Panc1 (cell line): ENCODE measurements at regions not wholly inside any gene's neighbourhood (a gene's known extent, or its start where the extent isn't known, plus 50 kb on each side); places are given as distances from the start of the nearest gene placed in this dataset.

Experiments
- ATAC-seq: fragments of 200-7000 bp; cut with Tn5 transposase; 2 replicates; pipeline ENCODE4 v1.9.1; 2020; ENCODE audit warnings: mild to moderate bottlenecking, moderate library complexity
- BruUV-seq: library from RNA; stranded (reverse); fragments of 400-500 nt; replicated peaks from 2 replicates; lab custom pipeline; 2021; lab: Mats Ljungman, UMichigan
- CTCF ChIA-PET: fragments of 300-600 bp; sonication (Branson Sonifier 250); formaldehyde crosslinking; loops from one replicate; lab custom pipeline; 2022; ENCODE audit warnings: antibody characterized with exemption; lab: Charles Lee
- POLR2A ChIA-PET: fragments of 300-600 bp; sonication (Branson Sonifier 250); formaldehyde crosslinking; loops from one replicate; lab custom pipeline; 2022; ENCODE audit warnings: antibody characterized with exemption; lab: Charles Lee
- DNase-seq: peaks from one replicate; pipeline ENCODE4 v3.0.0-alpha.2; 2010; ENCODE audit warnings: low read depth, low spot score
- H3K27ac ChIP-seq: 2 replicates; pipeline ENCODE4 v1.5.1; 2011; ENCODE audit warnings: mild to moderate bottlenecking, low read length, inconsistent platforms
- H3K27me3 ChIP-seq: fragments of 200-500 bp; sonication (Bioruptor generic); 2 replicates; pipeline ENCODE4 v1.6.0; 2014; ENCODE audit warnings: low read length, inconsistent platforms; ENCODE audit not compliant: control insufficient read depth, insufficient read depth
- H3K36me3 ChIP-seq: fragments of 200-500 bp; sonication (Bioruptor generic); 2 replicates; pipeline ENCODE4 v1.5.1; 2014; ENCODE audit warnings: inconsistent platforms, mild to moderate bottlenecking, low read length, moderate library complexity; ENCODE audit not compliant: control insufficient read depth, insufficient read depth
- H3K4me1 ChIP-seq: 2 replicates; pipeline ENCODE4 v1.5.1; 2011; ENCODE audit warnings: inconsistent platforms, mild to moderate bottlenecking, low read length, moderate library complexity; ENCODE audit not compliant: control insufficient read depth, insufficient read depth
- H3K4me3 ChIP-seq, 2 experiments: 2 replicates each; pipeline ENCODE4 v1.5.1; 2011 to 2012; ENCODE audit warnings: low read depth in 2 of 2, low read length in 2 of 2, mild to moderate bottlenecking in 2 of 2, inconsistent platforms in 1 of 2, moderate library complexity in 1 of 2
- H3K9me3 ChIP-seq: fragments of 200-500 bp; sonication (Bioruptor generic); 2 replicates; pipeline ENCODE4 v1.5.1; 2014; ENCODE audit warnings: low read depth, mild to moderate bottlenecking, inconsistent platforms, low read length, moderate library complexity; ENCODE audit not compliant: control insufficient read depth, insufficient read depth
- POLR2AphosphoS5 ChIP-seq: IDR thresholded peaks from 2 replicates; pipeline ENCODE4 v1.6.1; 2012; ENCODE audit warnings: mild to moderate bottlenecking, low read depth, low read length, moderate library complexity
- REST ChIP-seq, 2 experiments: IDR thresholded peaks; 2 replicates each; pipeline ENCODE4 v1.6.1; 2011 to 2012; ENCODE audit warnings: low read depth in 2 of 2, control low read depth in 1 of 2, low read length in 1 of 2, mild to moderate bottlenecking in 1 of 2, moderate library complexity in 1 of 2; ENCODE audit not compliant: insufficient read depth in 1 of 2
- SIN3A ChIP-seq: IDR thresholded peaks from 2 replicates; pipeline ENCODE4 v1.6.1; 2012; ENCODE audit warnings: low read depth, mild to moderate bottlenecking, low read length, moderate library complexity, borderline replicate concordance; ENCODE audit not compliant: insufficient read depth
- TCF7L2 ChIP-seq: IDR thresholded peaks from 2 replicates; pipeline ENCODE4 v1.6.1; 2011; ENCODE audit warnings: mild to moderate bottlenecking, low read depth, low read length, inconsistent platforms
- in situ Hi-C: cut with HindIII; loops from 2 replicates; pipeline ENCODE4 v1.10.0; 2016; ENCODE audit warnings: low sequenced_read_pairs, low pct_unique_long_range_greater_than_20kb
- intact Hi-C: fragments of 100-400 bp; cut with micrococcal nuclease; formaldehyde crosslinking; loops from one replicate; pipeline ENCODE4 v1.10.0; 2022; ENCODE audit not compliant: unreplicated experiment
- TF ChIP-seq, protein P1 (sequence below): fragments of 450-650 bp; IDR thresholded peaks from 2 replicates; pipeline ENCODE4 v1.5.1; 2017; ENCODE audit warnings: mild to moderate bottlenecking

DNA sequence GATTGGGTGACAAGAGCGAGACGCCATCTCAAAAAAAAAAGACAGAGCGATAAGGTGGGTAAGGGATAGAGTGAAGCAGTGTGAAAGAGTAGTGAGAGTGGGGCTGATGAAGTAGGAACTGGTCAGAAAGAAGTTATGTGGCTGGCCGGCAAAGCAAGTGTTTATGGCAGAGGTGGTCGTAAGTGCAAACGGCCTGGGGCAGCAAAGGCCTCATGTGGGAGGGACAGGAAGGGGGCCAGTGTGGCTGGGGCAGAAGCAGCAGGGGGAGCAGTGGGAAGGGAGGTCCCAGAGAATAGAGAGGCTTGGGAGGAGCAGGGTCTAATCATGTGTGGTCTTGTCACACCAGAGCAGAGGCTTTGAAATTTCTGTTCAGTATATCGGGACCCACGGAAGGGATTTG is 186.2 kb downstream of the HS3ST3B1 start:
- Histone ChIP-seq H3K36me3 (no peaks in the 10 kb centered on the region), H3K9me3 (no peaks in the 10 kb centered on the region), H3K4me3 (no peak overlapping the region), H3K27me3 (no peaks in the 10 kb centered on the region), H3K4me1 (no peaks in the 10 kb centered on the region), H3K27ac (no peak overlapping the region)
- DNase-seq (no peak), ATAC-seq (no peak)
- ChIA-PET POLR2A (no interaction called here), CTCF (no interaction called here)
- intact Hi-C loops = no loop called here
- TF ChIP-seq TCF7L2 = no peak
- TF ChIP-seq, protein P1, sequence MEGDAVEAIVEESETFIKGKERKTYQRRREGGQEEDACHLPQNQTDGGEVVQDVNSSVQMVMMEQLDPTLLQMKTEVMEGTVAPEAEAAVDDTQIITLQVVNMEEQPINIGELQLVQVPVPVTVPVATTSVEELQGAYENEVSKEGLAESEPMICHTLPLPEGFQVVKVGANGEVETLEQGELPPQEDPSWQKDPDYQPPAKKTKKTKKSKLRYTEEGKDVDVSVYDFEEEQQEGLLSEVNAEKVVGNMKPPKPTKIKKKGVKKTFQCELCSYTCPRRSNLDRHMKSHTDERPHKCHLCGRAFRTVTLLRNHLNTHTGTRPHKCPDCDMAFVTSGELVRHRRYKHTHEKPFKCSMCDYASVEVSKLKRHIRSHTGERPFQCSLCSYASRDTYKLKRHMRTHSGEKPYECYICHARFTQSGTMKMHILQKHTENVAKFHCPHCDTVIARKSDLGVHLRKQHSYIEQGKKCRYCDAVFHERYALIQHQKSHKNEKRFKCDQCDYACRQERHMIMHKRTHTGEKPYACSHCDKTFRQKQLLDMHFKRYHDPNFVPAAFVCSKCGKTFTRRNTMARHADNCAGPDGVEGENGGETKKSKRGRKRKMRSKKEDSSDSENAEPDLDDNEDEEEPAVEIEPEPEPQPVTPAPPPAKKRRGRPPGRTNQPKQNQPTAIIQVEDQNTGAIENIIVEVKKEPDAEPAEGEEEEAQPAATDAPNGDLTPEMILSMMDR = no peak
- TF ChIP-seq SIN3A = no peak
- no peak for TF ChIP-seq POLR2AphosphoS5
- no peak for TF ChIP-seq REST (IDR thresholded peaks at IDR 0.05; ENCODE audit: insufficient read depth in 1 of 2, low read depth in 2 of 2, low read length in 1 of 2)
- no TSS peak for BruUV-seq
- in situ Hi-C loops = no loop called here

DNA sequence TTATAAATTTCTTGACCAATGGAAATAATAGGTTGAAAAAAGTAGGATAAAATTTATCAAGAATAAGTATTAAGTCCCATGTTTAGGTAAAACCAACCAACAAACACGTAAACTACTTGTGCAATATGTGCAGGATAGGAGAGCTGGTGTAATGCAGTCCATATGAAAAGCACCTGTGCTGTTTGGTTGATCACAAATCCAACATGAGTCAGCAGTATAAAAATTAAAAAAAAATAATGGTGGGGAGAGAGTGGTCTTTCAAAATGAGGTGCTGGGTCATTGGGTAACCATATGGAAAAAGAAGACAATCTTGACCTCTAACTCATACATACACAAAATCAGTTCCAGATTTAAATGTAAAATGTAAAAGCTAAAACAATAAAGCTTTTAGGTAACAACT is 181.8 kb downstream of the HS3ST3B1 start:
- POLR2A ChIA-PET = no interaction called here
- CTCF ChIA-PET = no interaction called here
- no peaks in the 10 kb centered on the region for H3K4me1 ChIP-seq
- no peak overlapping the region for H3K4me3 ChIP-seq
- no peaks in the 10 kb centered on the region for H3K27me3 ChIP-seq
- in situ Hi-C loops (no loop called here), intact Hi-C loops (no loop called here)
- TF ChIP-seq, protein P1 = no peak
- no peak for TF ChIP-seq SIN3A
- no peak for TF ChIP-seq TCF7L2
- no peak for TF ChIP-seq POLR2AphosphoS5
- TF ChIP-seq REST (IDR thresholded peaks at IDR 0.05; ENCODE audit: insufficient read depth in 1 of 2, low read depth in 2 of 2, low read length in 1 of 2) = no peak
- DNase-seq (no peak), ATAC-seq (no peak)
- no peaks in the 10 kb centered on the region for H3K36me3 ChIP-seq
- H3K27ac ChIP-seq = no peak overlapping the region
- BruUV-seq = no TSS peak
- no peaks in the 10 kb centered on the region for H3K9me3 ChIP-seq
